PFSK-1 (cell line): ENCODE measurements at regions not wholly inside any gene's neighbourhood (a gene's known extent, or its start where the extent isn't known, plus 50 kb on each side); places are given as distances from the start of the nearest gene placed in this dataset.

Experiments used
- POLR2AphosphoS5 ChIP-seq: IDR thresholded peaks from 2 replicates; pipeline ENCODE4 v1.6.1; 2012; ENCODE audit warnings: low read depth, mild to moderate bottlenecking, control low read depth, low read length, moderate library complexity
- REST ChIP-seq, 2 experiments: IDR thresholded peaks; 2 replicates each; pipeline versions ENCODE4 v1.6.1 to v1.8.0; 2011 to 2012; ENCODE audit warnings: low read depth in 2 of 2, low read length in 2 of 2, control low read depth in 1 of 2, inconsistent platforms in 1 of 2, mild to moderate bottlenecking in 1 of 2, moderate library complexity in 1 of 2; ENCODE audit not compliant: insufficient read depth in 1 of 2
- TAF1 ChIP-seq: IDR thresholded peaks from 2 replicates; pipeline ENCODE4 v1.6.1; 2012; ENCODE audit warnings: low read length, control low read depth, borderline replicate concordance; ENCODE audit not compliant: insufficient read depth

DNA sequence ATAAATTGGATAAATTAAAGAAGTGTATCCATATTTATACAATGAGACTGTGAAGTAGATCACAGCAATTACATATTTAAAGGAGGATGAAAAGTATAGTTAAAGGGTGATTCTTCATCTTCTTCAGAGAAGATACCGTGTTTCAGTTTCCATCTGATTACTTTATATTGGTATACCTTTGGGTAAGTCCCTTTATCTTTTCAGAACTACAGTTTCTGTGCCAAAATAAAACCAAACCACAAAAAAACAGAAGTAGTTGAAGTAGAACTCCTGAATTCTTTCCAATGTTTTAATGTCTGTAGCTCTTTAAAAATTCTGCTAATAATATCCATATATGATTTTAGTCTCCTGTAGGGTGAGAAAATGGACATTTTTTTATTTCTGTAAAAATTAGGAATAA, 231.2 kb upstream of the LINC00305 start:
- TF ChIP-seq POLR2AphosphoS5 (no peak), REST (IDR thresholded peaks at IDR 0.05; ENCODE audit: insufficient read depth in 1 of 2, low read depth in 2 of 2, low read length in 2 of 2) (no peak), TAF1 (no peak)
